Spinal cord (tissue), 9 donors: ENCODE measurements at regions not wholly inside any gene's neighbourhood (a gene's known extent, or its start where the extent isn't known, plus 50 kb on each side); places are given as distances from the start of the nearest gene placed in this dataset.

Experiments
- DNase-seq, 6 donors: peaks; one replicate each; pipeline versions ENCODE4 v3.0.0 to v3.0.0-alpha.2; 2013 to 2015; ENCODE audit warnings: low spot score in 6 of 6, low read depth in 4 of 6
- H3K27ac ChIP-seq: one replicate; pipeline ENCODE4 v1.5.1; 2013; ENCODE audit warnings: low read depth, low read length, control low read depth
- H3K27me3 ChIP-seq: one replicate; pipeline ENCODE4 v1.6.1; 2013; ENCODE audit warnings: low read length; ENCODE audit not compliant: control insufficient read depth, insufficient read depth
- H3K36me3 ChIP-seq: one replicate; pipeline ENCODE4 v1.6.1; 2013; ENCODE audit warnings: low read length; ENCODE audit not compliant: control insufficient read depth, insufficient read depth
- H3K4me1 ChIP-seq: one replicate; pipeline ENCODE4 v1.6.1; 2013; ENCODE audit warnings: low read length; ENCODE audit not compliant: control insufficient read depth, insufficient read depth
- H3K4me3 ChIP-seq: one replicate; pipeline ENCODE4 v1.5.1; 2013; ENCODE audit warnings: low read depth, low read length, control low read depth
- H3K9me3 ChIP-seq: one replicate; pipeline ENCODE4 v1.6.1; 2013; ENCODE audit warnings: low read length; ENCODE audit not compliant: control insufficient read depth, insufficient read depth
- WGBS: methylation state at CpG from one replicate; pipeline ENCODE4 v1.1.5; 2013; ENCODE audit warnings: missing lambda C conversion rate; ENCODE audit not compliant: insufficient coverage; 5-methylcytosine and 5-hydroxymethylcytosine counted together
- donor health status: healthy.

GRCh38 chrX:39624166-39624565 is 473.6 kb downstream of the BCOR start:
- no peaks in the 10 kb centered on the region for H3K36me3 ChIP-seq
- 75% methylated on average over 3 of the region's 4 CpGs for WGBS
- H3K4me3 ChIP-seq: no peak overlapping the region
- DNase-seq: no peak
- H3K27ac ChIP-seq: no peak overlapping the region
- H3K4me1 ChIP-seq: no peaks in the 10 kb centered on the region
- no peaks in the 10 kb centered on the region for H3K9me3 ChIP-seq
- H3K27me3 ChIP-seq: no peaks in the 10 kb centered on the region

- Histone ChIP-seq H3K4me3 (no peak overlapping the region), H3K36me3 (no peaks in the 10 kb centered on the region), H3K27ac (no peak overlapping the region), H3K9me3 (no peaks in the 10 kb centered on the region), H3K27me3 (no peaks in the 10 kb centered on the region), H3K4me1 (no peaks in the 10 kb centered on the region)
- WGBS: 60% methylated on average over 1 of the region's 4 CpGs
- no peak for DNase-seq
Measured at GRCh38 chrX:39625810-39626209, 471.9 kb downstream of the BCOR start.

DNA sequence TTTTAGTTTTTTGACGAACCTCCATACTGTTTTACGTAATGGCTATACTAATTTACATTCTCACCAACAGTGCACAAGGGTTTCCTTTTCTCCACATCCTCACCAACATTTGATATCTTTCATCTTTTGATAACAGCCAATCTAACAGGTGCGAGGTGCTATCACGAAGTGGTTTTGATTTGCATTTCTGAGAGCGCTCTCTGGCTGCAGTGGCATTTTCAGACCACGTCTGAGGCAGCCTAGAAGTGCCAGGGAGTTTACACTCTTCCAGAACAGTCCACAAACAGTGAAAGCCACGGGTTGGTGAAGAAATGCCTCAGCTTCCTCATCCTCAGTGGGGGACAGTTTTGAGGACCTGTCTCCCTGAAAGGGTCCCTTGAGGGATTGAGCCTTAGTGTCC is 471.0 kb downstream of the BCOR start:
- Histone ChIP-seq H3K36me3 (no peaks in the 10 kb centered on the region), H3K27ac (no peak overlapping the region), H3K4me3 (no peak overlapping the region), H3K9me3 (no peaks in the 10 kb centered on the region), H3K27me3 (no peaks in the 10 kb centered on the region), H3K4me1 (no peaks in the 10 kb centered on the region)
- no peak for DNase-seq
- WGBS: 50% methylated on average over 4 of the region's 7 CpGs

DNA sequence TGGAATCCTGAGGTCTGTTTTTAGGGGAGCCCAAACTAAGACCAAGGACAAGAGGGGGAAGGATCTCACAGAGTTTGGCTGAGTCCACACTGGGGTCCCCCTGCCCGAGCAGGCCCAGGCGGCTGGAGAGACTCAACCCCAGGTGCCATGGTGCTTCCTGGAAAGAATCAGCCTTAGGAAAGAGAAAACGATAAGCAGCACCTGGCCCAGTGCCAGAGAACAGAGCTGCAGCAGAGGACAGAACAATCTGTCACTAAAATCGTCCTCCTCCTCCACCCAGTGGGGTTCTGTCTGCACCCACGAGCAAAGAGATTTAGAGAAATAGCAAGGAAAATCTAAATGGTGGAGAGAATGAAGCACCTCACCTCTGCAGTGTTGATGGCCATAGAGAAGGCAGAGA is 470.5 kb downstream of the BCOR start:
- no peak overlapping the region for H3K27ac ChIP-seq
- H3K4me1 ChIP-seq: no peaks in the 10 kb centered on the region
- no peaks in the 10 kb centered on the region for H3K27me3 ChIP-seq
- no peak for DNase-seq
- WGBS: 64% methylated on average over 2 of the region's 5 CpGs
- no peak overlapping the region for H3K4me3 ChIP-seq
- no peaks in the 10 kb centered on the region for H3K36me3 ChIP-seq
- no peaks in the 10 kb centered on the region for H3K9me3 ChIP-seq

DNA sequence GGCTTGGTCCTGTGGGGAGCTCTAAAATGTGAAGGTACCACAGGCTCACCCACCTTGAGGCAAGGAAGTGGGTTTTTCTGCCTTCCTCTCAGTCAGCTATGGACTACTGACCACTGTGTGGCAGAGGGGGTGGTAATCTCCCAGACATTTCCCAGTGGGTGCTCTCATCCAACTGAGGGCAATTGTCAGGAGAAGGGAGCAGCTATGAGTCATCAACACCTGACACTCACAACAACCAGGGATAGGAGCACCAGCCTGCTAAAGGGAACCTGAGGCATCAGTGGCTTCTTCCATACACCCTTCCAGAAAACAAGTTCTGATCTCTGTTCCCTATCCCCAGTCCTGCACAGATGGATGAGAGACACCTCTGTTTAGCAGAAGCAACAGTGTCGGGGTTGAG is 468.8 kb downstream of the BCOR start:
- DNase-seq: no peak
- no peak overlapping the region for H3K27ac ChIP-seq
- WGBS: no CpG with 5 or more reads among the region's 1 CpG
- no peaks in the 10 kb centered on the region for H3K4me1 ChIP-seq
- no peaks in the 10 kb centered on the region for H3K36me3 ChIP-seq
- H3K4me3 ChIP-seq: no peak overlapping the region
- no peaks in the 10 kb centered on the region for H3K27me3 ChIP-seq
- H3K9me3 ChIP-seq: no peaks in the 10 kb centered on the region

- Histone ChIP-seq H3K27ac (no peak overlapping the region), H3K27me3 (no peaks in the 10 kb centered on the region), H3K36me3 (no peaks in the 10 kb centered on the region), H3K9me3 (no peaks in the 10 kb centered on the region), H3K4me1 (no peaks in the 10 kb centered on the region), H3K4me3 (no peak overlapping the region)
- peak in 1 of 6 donors; percentile 11 for DNase-seq
- WGBS: 70% methylated on average over 2 of the region's 2 CpGs
Measured at GRCh38 chrX:39630344-39630743, 467.4 kb downstream of the BCOR start.

DNA sequence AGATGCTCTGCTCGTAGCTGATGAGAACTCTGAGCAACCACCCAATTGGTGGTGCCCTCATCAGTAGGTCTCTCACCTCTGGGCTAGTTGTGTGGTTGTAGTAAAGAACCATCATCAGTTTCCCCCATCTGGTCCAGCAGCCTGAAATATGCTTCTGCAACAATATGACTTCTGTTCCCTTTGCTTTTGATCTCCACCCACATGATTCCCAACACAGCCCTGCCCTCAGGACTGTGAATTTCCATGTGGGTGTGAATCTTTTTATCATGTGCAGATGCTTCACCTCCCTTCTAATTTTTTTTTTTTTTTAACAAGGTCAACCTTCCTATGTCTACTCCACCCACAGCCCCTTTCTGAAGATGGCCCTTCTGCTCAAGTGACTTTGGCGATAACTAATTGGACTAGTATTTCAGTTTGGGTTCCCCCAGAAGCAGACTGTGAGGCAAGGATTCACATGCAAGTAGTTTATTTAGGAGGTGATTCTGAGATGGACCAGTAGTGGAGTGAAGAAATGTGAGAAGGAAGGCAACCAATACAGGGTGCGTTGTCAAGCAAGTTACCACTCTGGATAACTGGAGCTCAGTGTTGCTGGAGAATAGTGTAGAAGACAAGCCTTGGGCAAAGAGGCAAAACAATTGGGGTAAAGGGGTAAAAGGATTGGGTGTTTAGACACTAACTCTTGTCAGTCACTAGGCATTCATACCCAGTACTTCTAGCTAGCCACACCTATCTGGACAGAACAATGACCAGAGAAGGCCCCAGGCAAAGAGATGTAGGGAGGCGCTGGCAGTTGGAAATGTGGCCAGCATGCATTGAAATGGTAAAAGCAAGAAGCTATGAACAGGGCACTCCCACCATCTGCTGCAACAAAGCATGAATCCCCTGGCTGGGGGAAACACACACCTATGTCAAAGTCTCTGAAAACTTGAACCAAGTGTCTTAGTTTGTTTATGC is 466.2 kb downstream of the BCOR start:
- WGBS: 75% methylated on average over 2 of the region's 4 CpGs
- H3K4me3 ChIP-seq: no peak overlapping the region
- H3K36me3 ChIP-seq: no peaks in the 10 kb centered on the region
- peaks cover 1% of the 10 kb centered on the region for H3K27me3 ChIP-seq
- no peak for DNase-seq
- H3K9me3 ChIP-seq: no peaks in the 10 kb centered on the region
- H3K27ac ChIP-seq: no peak overlapping the region
- no peaks in the 10 kb centered on the region for H3K4me1 ChIP-seq

DNA sequence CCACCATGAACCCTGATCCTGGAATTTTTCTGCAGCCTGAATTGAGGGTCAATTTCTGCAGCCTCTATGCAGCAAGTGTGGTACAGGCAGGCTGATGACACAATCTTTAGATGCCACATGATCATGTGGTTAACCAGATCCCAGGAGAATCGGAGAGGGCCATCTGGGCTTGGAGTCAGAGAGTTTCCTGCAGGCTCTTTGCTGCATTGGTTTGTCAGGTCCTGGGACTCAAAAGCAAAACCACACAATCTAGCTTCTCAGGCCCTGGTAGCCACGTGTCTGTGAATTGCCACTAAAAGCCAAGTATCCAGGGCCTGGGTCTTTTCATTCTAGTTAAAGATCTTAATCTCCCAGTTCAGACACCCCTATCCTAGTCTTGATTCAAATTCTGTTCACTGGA is 464.5 kb downstream of the BCOR start:
- WGBS: 29% methylated on average over 2 of the region's 2 CpGs
- no peaks in the 10 kb centered on the region for H3K9me3 ChIP-seq
- H3K4me3 ChIP-seq: no peak overlapping the region
- H3K4me1 ChIP-seq: peaks cover 6% of the 10 kb centered on the region
- no peak overlapping the region for H3K27ac ChIP-seq
- no peak for DNase-seq
- H3K27me3 ChIP-seq: peaks cover 3% of the 10 kb centered on the region
- H3K36me3 ChIP-seq: no peaks in the 10 kb centered on the region

DNA sequence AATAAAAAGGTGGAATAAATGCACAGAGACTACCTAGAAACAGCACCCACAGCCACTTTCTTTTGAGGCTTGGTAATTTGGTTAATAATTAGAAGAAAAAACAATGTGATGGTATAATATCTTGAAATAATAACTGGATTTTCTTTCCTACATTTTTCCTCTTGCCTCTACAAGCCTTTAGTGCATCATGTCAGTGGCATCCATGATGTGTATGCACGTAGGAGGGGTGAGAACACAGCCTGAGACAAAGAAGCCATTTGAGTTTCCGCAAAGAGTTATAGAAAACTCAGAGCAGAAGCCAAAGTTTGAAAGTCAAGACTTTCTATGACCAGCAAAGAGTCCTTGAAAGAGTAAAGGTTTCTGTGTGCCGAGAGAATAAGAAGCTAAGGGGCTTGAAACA is 461.3 kb downstream of the BCOR start:
- DNase-seq: no peak
- Histone ChIP-seq H3K27ac (peak overlapping the region; percentile 81), H3K4me1 (peaks cover 6% of the 10 kb centered on the region), H3K27me3 (peaks cover 3% of the 10 kb centered on the region), H3K36me3 (no peaks in the 10 kb centered on the region), H3K4me3 (no peak overlapping the region), H3K9me3 (no peaks in the 10 kb centered on the region)
- WGBS: 72% methylated on average over 3 of the region's 3 CpGs

- Histone ChIP-seq H3K4me3 (no peak overlapping the region), H3K36me3 (no peaks in the 10 kb centered on the region), H3K4me1 (peaks cover 10% of the 10 kb centered on the region), H3K9me3 (no peaks in the 10 kb centered on the region), H3K27ac (no peak overlapping the region), H3K27me3 (peaks cover 6% of the 10 kb centered on the region)
- 89% methylated on average over 1 of the region's 2 CpGs for WGBS
- DNase-seq: no peak
Measured at GRCh38 chrX:39638526-39638925, 459.2 kb downstream of the BCOR start.
